ENCODE measurements at regions not wholly inside any gene's neighbourhood (a gene's known extent, or its start where the extent isn't known, plus 50 kb on each side); places are given as distances from the start of the nearest gene placed in this dataset.

- H3K36me3 ChIP-seq, result no peaks in the 10 kb centered on the region
- H3K27me3 ChIP-seq (ENCODE audit: low read depth), result no peaks in the 10 kb centered on the region
- no peak for ATAC-seq
- intact Hi-C loops (cut with DNase I), result no loop called here
- H3K27ac ChIP-seq, result no peak overlapping the region
- H3K4me3 ChIP-seq, result no peak overlapping the region
- no peaks in the 10 kb centered on the region for H3K9me3 ChIP-seq
- no peak for TF ChIP-seq CTCF (IDR thresholded peaks at IDR 0.05)
- H3K4me1 ChIP-seq, result no peaks in the 10 kb centered on the region
- no peak for DNase-seq
Measured at GRCh38 chr13:64910096-64910495, 2320.0 kb downstream of the PCDH9 start.

GRCh38 chr13:64909184-64909583 is 2321.0 kb downstream of the PCDH9 start:
- no peak for TF ChIP-seq CTCF (IDR thresholded peaks at IDR 0.05)
- no peaks in the 10 kb centered on the region for H3K9me3 ChIP-seq

GRCh38 chr13:64900039-64900438 is 2330.1 kb downstream of the PCDH9 start:
- ATAC-seq, result no peak
- H3K4me3 ChIP-seq, result no peak overlapping the region
- H3K4me1 ChIP-seq, result no peaks in the 10 kb centered on the region
- H3K9me3 ChIP-seq, result no peaks in the 10 kb centered on the region
- no peaks in the 10 kb centered on the region for H3K36me3 ChIP-seq
- no peaks in the 10 kb centered on the region for H3K27me3 ChIP-seq (ENCODE audit: low read depth)
- intact Hi-C loops (cut with DNase I), result no loop called here
- H3K27ac ChIP-seq, result no peak overlapping the region
- no peak for DNase-seq
- no peak for TF ChIP-seq CTCF (IDR thresholded peaks at IDR 0.05)

More at GRCh38 chr13:64909184-64909583, 2321.0 kb downstream of the PCDH9 start:
- H3K27ac ChIP-seq, result no peak overlapping the region
- intact Hi-C loops (cut with DNase I), result no loop called here
- no peaks in the 10 kb centered on the region for H3K27me3 ChIP-seq (ENCODE audit: low read depth)
- no peak overlapping the region for H3K4me3 ChIP-seq
- ATAC-seq (no peak), DNase-seq (no peak)
- H3K4me1 ChIP-seq, result no peaks in the 10 kb centered on the region
- no peaks in the 10 kb centered on the region for H3K36me3 ChIP-seq

GRCh38 chr13:64884976-64885375 is 2345.2 kb downstream of the PCDH9 start:
- DNase-seq (no peak), ATAC-seq (no peak)
- no peak for TF ChIP-seq CTCF (IDR thresholded peaks at IDR 0.05)
- Histone ChIP-seq H3K27me3 (ENCODE audit: low read depth) (no peaks in the 10 kb centered on the region), H3K9me3 (no peaks in the 10 kb centered on the region), H3K36me3 (no peaks in the 10 kb centered on the region), H3K4me3 (no peak overlapping the region), H3K27ac (no peak overlapping the region), H3K4me1 (no peaks in the 10 kb centered on the region)
- intact Hi-C loops (cut with DNase I), result no loop called here

GRCh38 chr13:64877176-64877575 is 2353.0 kb downstream of the PCDH9 start:
- DNase-seq (no peak), ATAC-seq (no peak)
- H3K36me3 ChIP-seq, result no peaks in the 10 kb centered on the region
- TF ChIP-seq CTCF (IDR thresholded peaks at IDR 0.05), result no peak
- H3K4me1 ChIP-seq, result no peaks in the 10 kb centered on the region
- no peak overlapping the region for H3K27ac ChIP-seq
- H3K4me3 ChIP-seq, result no peak overlapping the region
- H3K27me3 ChIP-seq (ENCODE audit: low read depth), result no peaks in the 10 kb centered on the region
- H3K9me3 ChIP-seq, result no peaks in the 10 kb centered on the region
- intact Hi-C loops (cut with DNase I), result no loop called here

DNA sequence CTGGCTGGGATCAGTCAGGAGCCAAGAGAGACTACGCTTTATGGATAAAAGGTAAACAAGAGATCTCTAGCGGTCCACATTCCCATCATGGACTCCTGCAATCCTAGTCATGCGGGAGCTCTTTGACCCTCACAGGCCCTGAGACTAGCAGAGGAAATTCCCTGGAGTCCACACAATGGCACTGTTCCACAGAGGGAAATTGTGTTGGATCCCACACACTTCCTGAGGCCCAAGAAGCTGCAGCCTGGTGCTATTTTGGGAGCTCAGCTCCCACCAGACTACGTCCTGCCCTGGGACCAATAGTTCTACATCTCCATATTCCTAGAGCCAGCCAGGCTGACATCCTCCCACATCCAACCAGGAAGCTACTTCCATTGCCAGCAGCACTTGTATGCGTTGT is 2358.4 kb downstream of the PCDH9 start:
- no peak overlapping the region for H3K4me3 ChIP-seq
- H3K36me3 ChIP-seq, result no peaks in the 10 kb centered on the region
- H3K4me1 ChIP-seq, result no peaks in the 10 kb centered on the region
- ATAC-seq, result no peak
- no peak overlapping the region for H3K27ac ChIP-seq
- no peak for DNase-seq
- intact Hi-C loops (cut with DNase I), result no loop called here
- TF ChIP-seq CTCF (IDR thresholded peaks at IDR 0.05), result no peak
- H3K27me3 ChIP-seq (ENCODE audit: low read depth), result no peaks in the 10 kb centered on the region
- no peaks in the 10 kb centered on the region for H3K9me3 ChIP-seq

All from lower lobe of right lung (tissue), 2 donors.